Stimulated activated CD8-positive, alpha-beta memory T cell treated with anti-CD3 and anti-CD28 coated beads, Interleukin-2, amount 100 ng/mL, for 48 hours (primary cell): ENCODE measurements at regions not wholly inside any gene's neighbourhood (a gene's known extent, or its start where the extent isn't known, plus 50 kb on each side); places are given as distances from the start of the nearest gene placed in this dataset.
"Not testable (repeated sequence)": the region's sequence is repeated elsewhere in the genome, so short reads cannot be mapped to it uniquely, and the experiment has no call there.

Experiments used
- DNase-seq, 2 donors: peaks; one replicate each; pipeline ENCODE4 v3.0.0-alpha.2; 2020; ENCODE audit warnings: low read depth in 2 of 2

- no peak for DNase-seq
These were observed 91.4 kb downstream of the NCOR2 start for GRCh38 chr12:124476011-124476400.

- DNase-seq = no peak
These were observed 92.0 kb downstream of the NCOR2 start for GRCh38 chr12:124475295-124476010.

- DNase-seq = no peak
These were observed 92.7 kb downstream of the NCOR2 start for GRCh38 chr12:124474709-124475108.

GRCh38 chr12:124472690-124473279, 94.6 kb downstream of the NCOR2 start:
- DNase-seq = no peak

GRCh38 chr12:124471828-124472227, 95.6 kb downstream of the NCOR2 start:
- no peak for DNase-seq

GRCh38 chr12:124470806-124471205, 96.6 kb downstream of the NCOR2 start:
- DNase-seq = no peak

DNA sequence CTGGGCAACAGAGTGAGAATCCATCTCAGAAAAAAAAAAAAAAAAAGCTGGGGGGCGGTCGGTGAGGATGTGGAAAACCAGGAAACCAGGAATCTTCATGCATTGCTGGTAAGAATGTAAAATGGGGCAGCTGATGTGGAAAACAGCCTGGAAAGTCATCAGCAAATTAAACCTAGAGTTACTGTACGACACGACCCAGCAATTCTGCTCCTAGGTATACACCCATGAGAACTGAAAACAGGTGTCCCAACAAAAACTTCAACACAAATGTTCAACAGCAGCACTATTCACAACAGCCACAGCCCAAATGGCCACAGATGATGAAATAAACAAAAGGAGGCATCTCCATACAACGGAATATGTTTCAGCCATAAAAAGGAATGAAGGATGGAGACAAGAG, 97.3 kb downstream of the NCOR2 start:
- DNase-seq = no peak

DNA sequence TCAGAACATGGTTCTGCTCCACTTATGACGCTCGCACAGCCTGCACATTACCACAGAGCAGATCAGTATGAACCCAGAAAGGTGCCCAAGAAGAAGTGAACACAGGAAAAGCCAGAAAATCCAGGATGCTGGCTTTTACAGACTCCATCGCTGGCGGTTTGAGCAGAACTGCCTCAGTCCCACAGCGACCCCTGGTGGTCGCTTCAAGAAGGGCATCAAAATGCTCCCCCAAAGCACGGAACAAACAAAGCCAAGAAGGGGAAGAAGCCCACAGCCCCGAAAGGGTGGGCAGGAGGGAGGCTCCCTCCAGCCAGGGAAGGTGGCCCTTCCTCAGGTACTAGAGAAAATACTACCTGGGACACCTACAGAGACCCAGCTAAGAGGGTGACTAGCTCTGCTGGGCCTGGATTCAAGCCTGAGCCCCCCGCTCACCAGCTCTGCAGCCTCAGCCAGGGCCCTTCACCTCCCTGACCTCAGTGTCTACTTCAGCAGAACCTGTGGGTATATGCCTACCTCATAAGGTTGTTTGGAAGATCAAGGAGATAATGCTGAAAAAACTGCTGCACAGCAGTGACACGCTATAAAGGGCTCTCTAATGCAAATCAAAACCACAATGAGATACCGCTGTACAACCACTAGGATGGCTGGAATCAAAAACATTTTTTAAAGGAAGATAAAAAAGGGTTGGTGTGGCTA, 98.1 kb downstream of the NCOR2 start:
- DNase-seq = no peak

- DNase-seq = not testable (repeated sequence)
These were observed 99.9 kb downstream of the NCOR2 start for GRCh38 chr12:124467549-124467948.

- DNase-seq = peak; percentile 70 to 82
These were observed 100.9 kb downstream of the NCOR2 start for GRCh38 chr12:124466216-124467128.

- no peak for DNase-seq
These were observed 101.9 kb downstream of the NCOR2 start for GRCh38 chr12:124465473-124465872.

GRCh38 chr12:124464830-124465229, 102.6 kb downstream of the NCOR2 start:
- DNase-seq = no peak

DNA sequence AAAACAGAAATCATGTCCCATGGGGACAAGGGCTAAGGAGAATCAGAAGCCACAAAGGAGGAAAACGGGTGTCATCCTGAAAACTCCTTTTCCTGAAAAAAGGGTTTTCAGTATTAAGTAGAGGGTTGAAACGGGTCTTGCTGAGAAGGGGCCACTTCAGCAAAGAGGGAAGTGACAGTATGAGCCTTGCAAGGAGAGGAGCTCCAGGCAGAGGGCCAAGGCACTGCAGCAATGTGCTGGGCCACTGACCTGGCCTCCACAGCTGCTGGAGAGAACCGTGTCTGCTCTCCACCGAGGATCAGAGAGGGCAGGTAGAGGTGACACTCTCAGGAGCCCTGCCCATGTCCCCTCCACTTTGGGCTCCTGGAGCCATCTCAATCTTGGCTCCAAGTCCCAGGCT, 103.3 kb downstream of the NCOR2 start:
- DNase-seq = no peak

DNA sequence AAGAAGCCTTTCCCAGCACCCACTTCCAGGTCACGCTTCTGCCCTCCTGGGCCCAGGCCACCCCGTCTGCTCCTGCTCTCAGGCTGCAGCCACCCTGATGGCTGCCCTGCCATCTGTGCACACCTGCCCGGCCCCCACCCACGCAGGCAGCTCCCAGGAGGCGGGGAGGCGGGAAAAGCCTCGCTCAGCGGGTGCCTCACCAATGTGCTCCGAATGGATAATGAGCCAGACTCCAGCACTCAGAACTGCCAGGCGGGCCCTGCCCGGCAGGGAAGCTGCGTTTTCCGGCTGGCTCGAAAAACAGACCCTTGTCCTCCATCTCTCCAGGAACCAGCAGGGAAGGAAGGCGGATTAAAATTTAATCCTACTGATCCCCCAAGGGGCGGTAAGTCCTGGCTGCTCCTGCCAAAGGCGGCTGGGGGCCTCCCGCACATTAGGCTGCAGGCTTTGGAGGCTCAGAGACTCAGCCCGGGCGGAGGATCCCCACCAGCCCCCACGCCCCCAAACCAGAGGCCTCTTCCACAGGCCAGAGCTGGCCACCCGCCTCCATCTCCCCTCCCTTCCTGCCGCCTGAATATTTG, 104.0 kb downstream of the NCOR2 start:
- no peak for DNase-seq

DNA sequence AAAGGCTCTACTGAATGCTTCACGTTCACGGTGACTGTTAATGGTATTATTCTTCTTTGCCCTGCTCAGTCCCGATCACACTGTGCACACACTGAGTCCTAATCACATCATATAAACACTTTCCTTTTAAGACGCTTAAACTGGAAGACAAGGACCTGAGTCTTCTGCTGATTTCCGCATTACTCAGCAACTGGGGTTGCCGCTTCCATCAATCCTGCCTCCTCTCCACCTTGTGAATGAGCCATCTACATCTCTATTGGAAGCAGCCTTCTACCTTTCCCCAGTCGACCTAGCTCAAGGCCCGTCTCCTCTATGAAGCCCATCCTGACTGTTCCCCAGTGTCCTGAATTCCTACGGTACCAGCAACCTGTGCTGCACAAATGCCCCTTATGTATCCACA, 104.7 kb downstream of the NCOR2 start:
- no peak for DNase-seq

- DNase-seq = no peak
These were observed 105.4 kb downstream of the NCOR2 start for GRCh38 chr12:124461851-124462623.

- no peak for DNase-seq
These were observed 106.2 kb downstream of the NCOR2 start for GRCh38 chr12:124461241-124461673.

DNA sequence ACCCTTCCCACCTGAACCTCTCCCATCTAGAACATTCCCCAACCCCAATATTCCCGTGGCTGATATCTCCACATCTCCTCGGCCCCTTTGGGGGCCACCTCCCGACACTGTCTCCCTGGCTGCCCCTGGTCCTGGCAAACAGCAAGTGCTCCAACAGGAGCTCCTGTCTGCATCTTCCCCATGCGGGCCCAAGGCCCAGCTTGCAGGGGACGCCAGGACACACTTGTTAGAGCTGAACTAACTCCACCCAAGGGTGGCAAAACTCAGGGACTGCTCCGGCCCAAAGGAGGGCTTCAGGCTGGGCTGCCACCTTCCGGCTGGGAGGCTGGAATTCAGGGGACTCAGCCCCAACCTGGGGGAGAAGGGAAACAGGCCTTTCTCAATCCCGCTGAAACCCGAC, 106.6 kb downstream of the NCOR2 start:
- DNase-seq = no peak

- DNase-seq = no peak
These were observed 107.4 kb downstream of the NCOR2 start for GRCh38 chr12:124459852-124460645.
